ENCODE measurements at regions not wholly inside any gene's neighbourhood (a gene's known extent, or its start where the extent isn't known, plus 50 kb on each side); places are given as distances from the start of the nearest gene placed in this dataset.

DNA sequence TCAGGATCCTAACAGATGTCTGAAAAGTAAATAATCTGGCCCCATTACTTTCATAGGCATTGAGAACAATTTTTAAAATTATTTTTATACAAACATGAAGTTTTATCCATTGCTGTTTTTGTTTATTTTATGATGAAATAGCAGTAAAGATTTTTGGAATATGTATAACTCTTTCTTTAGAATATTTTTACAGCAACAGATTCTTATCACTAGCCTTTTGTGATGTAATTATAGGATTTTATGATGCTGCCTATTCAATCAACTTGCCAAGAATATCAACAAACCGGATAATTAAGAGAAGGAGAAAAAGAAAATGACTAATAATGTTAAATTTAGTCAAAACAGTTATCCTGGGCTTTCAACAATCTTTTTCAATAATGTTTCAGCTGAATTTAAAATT, 386.3 kb downstream of the ZIC1 start:
- no peak for TF ChIP-seq SPI1 (IDR thresholded peaks at IDR 0.05; ENCODE audit: borderline replicate concordance, low read depth)
- no peak for DNase-seq (ENCODE audit: low read depth in 1 of 2, low spot score in 1 of 2)
- H3K27ac ChIP-seq (replicated peaks) = no peak overlapping the region
- no peak overlapping the region for H3K4me3 ChIP-seq (replicated peaks; ENCODE audit: insufficient read depth, low read length)
- H3K27me3 ChIP-seq (ENCODE audit: insufficient read depth, poor library complexity, severe bottlenecking) = no peaks in the 10 kb centered on the region

DNA sequence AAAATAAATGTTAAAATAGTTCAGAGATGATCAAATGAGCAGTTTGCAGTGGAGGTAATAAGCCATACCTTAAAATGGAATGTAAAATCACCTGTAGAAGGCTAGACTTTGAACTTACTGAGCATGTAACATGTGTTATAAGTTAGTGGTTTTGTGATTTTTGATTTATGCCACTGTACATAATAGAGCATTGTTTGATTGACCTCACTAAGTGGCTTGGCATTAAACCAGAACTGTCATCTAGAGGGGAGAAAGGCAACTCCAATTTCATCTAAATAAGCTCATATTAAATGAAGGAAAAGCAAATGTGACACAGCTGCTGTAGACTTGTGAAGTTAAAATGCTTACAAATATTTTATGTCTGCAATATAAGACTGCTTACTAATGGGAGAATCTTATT, 387.9 kb downstream of the ZIC1 start:
- H3K4me3 ChIP-seq (replicated peaks; ENCODE audit: insufficient read depth, low read length) = no peak overlapping the region
- DNase-seq (ENCODE audit: low read depth in 1 of 2, low spot score in 1 of 2) = no peak
- TF ChIP-seq GABPA (IDR thresholded peaks at IDR 0.05; ENCODE audit: low read depth) (no peak), SPI1 (IDR thresholded peaks at IDR 0.05; ENCODE audit: borderline replicate concordance, low read depth) (no peak), POLR2AphosphoS5 (IDR thresholded peaks at IDR 0.05; ENCODE audit: low read depth) (no peak)
- H3K27me3 ChIP-seq (ENCODE audit: insufficient read depth, poor library complexity, severe bottlenecking) = no peaks in the 10 kb centered on the region
- H3K27ac ChIP-seq (replicated peaks) = no peak overlapping the region

DNA sequence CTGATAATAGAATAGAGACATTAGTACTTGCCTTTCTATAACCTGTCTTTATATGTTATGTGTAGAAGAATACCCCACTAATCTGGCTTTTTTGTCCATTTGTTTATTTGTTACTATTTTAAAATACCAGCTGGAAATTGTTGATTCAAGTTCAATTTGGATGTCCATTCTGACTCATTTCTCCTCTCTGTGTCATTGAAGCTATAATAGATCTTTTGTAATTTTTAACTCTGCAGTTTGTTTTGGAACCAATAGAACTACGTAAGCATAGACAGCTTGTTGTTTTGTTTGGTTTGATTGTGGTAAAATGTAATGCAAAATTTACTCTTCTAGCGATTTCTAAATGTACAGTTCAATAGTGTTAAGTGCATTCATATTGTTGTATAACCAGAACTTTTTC, 390.4 kb downstream of the ZIC1 start:
- Histone ChIP-seq H3K27ac (replicated peaks) (no peak overlapping the region), H3K27me3 (ENCODE audit: insufficient read depth, poor library complexity, severe bottlenecking) (no peaks in the 10 kb centered on the region), H3K4me3 (replicated peaks; ENCODE audit: insufficient read depth, low read length) (no peak overlapping the region)
- no peak for DNase-seq (ENCODE audit: low read depth in 1 of 2, low spot score in 1 of 2)
- no peak for TF ChIP-seq POLR2AphosphoS5 (IDR thresholded peaks at IDR 0.05; ENCODE audit: low read depth)
- TF ChIP-seq, protein P1, sequence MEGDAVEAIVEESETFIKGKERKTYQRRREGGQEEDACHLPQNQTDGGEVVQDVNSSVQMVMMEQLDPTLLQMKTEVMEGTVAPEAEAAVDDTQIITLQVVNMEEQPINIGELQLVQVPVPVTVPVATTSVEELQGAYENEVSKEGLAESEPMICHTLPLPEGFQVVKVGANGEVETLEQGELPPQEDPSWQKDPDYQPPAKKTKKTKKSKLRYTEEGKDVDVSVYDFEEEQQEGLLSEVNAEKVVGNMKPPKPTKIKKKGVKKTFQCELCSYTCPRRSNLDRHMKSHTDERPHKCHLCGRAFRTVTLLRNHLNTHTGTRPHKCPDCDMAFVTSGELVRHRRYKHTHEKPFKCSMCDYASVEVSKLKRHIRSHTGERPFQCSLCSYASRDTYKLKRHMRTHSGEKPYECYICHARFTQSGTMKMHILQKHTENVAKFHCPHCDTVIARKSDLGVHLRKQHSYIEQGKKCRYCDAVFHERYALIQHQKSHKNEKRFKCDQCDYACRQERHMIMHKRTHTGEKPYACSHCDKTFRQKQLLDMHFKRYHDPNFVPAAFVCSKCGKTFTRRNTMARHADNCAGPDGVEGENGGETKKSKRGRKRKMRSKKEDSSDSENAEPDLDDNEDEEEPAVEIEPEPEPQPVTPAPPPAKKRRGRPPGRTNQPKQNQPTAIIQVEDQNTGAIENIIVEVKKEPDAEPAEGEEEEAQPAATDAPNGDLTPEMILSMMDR (IDR thresholded peaks at IDR 0.05; ENCODE audit: insufficient read depth, low read length) = no peak
- TF ChIP-seq, protein P2, sequence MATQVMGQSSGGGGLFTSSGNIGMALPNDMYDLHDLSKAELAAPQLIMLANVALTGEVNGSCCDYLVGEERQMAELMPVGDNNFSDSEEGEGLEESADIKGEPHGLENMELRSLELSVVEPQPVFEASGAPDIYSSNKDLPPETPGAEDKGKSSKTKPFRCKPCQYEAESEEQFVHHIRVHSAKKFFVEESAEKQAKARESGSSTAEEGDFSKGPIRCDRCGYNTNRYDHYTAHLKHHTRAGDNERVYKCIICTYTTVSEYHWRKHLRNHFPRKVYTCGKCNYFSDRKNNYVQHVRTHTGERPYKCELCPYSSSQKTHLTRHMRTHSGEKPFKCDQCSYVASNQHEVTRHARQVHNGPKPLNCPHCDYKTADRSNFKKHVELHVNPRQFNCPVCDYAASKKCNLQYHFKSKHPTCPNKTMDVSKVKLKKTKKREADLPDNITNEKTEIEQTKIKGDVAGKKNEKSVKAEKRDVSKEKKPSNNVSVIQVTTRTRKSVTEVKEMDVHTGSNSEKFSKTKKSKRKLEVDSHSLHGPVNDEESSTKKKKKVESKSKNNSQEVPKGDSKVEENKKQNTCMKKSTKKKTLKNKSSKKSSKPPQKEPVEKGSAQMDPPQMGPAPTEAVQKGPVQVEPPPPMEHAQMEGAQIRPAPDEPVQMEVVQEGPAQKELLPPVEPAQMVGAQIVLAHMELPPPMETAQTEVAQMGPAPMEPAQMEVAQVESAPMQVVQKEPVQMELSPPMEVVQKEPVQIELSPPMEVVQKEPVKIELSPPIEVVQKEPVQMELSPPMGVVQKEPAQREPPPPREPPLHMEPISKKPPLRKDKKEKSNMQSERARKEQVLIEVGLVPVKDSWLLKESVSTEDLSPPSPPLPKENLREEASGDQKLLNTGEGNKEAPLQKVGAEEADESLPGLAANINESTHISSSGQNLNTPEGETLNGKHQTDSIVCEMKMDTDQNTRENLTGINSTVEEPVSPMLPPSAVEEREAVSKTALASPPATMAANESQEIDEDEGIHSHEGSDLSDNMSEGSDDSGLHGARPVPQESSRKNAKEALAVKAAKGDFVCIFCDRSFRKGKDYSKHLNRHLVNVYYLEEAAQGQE (IDR thresholded peaks at IDR 0.05; ENCODE audit: insufficient replicate concordance, low read depth) = no peak
- TF ChIP-seq GABPA (IDR thresholded peaks at IDR 0.05; ENCODE audit: low read depth) = no peak

DNA sequence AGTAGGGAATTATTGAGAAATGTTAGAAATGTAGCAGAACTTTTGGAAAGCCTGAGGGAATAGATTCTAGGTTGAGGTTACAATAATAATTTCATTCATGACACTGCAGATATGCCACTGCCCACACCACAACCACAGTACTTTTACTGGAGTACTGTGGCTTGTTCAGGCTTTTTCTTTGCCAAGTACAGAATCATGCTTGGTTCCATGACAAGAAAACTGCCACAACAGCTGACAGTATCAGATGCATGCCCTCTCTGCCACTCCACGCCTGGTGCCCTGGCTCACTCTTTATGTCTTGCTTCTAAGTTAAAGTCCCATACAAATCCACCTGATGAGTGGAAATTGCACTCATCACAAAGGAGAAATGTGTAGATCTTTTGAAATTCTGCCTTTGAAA, 398.6 kb downstream of the ZIC1 start:
- DNase-seq (ENCODE audit: low read depth in 1 of 2, low spot score in 1 of 2) = no peak
- Histone ChIP-seq H3K4me3 (replicated peaks; ENCODE audit: insufficient read depth, low read length) (no peak overlapping the region), H3K27me3 (ENCODE audit: insufficient read depth, poor library complexity, severe bottlenecking) (no peaks in the 10 kb centered on the region), H3K27ac (replicated peaks) (no peak overlapping the region)
- TF ChIP-seq GABPA (IDR thresholded peaks at IDR 0.05; ENCODE audit: low read depth) (no peak), POLR2AphosphoS5 (IDR thresholded peaks at IDR 0.05; ENCODE audit: low read depth) (no peak), SPI1 (IDR thresholded peaks at IDR 0.05; ENCODE audit: borderline replicate concordance, low read depth) (no peak)

DNA sequence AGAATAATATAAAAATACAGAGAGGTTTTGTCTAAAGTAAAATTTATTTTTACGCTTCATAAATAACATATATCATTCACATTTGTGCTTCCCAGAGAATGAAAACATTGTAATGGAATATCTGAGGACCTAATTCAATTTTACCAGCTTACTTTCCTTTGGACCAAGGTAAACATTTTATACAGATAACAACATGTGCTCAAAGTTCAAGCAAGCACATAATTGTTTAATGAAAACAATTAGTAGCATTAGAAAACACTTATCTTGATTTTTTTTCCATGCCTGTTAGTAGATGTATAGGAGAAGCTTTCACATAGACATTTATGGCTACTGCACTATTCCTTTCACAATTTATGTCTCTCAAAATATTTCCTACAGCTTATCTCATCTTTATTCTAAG, 400.0 kb downstream of the ZIC1 start:
- no peak overlapping the region for H3K27ac ChIP-seq (replicated peaks)
- DNase-seq (ENCODE audit: low read depth in 1 of 2, low spot score in 1 of 2) = no peak
- no peaks in the 10 kb centered on the region for H3K27me3 ChIP-seq (ENCODE audit: insufficient read depth, poor library complexity, severe bottlenecking)
- TF ChIP-seq POLR2AphosphoS5 (IDR thresholded peaks at IDR 0.05; ENCODE audit: low read depth) = no peak
- TF ChIP-seq SPI1 (IDR thresholded peaks at IDR 0.05; ENCODE audit: borderline replicate concordance, low read depth) = no peak
- TF ChIP-seq, protein P1 (IDR thresholded peaks at IDR 0.05; ENCODE audit: insufficient read depth, low read length) = no peak
- no peak for TF ChIP-seq GABPA (IDR thresholded peaks at IDR 0.05; ENCODE audit: low read depth)
- TF ChIP-seq, protein P2 (IDR thresholded peaks at IDR 0.05; ENCODE audit: insufficient replicate concordance, low read depth) = no peak
- H3K4me3 ChIP-seq (replicated peaks; ENCODE audit: insufficient read depth, low read length) = no peak overlapping the region

Data from HL-60 (cell line).